ENCODE measurements at regions not wholly inside any gene's neighbourhood (a gene's known extent, or its start where the extent isn't known, plus 50 kb on each side); places are given as distances from the start of the nearest gene placed in this dataset.
A peak's percentile ranks its signal among the peaks of the same experiment; 100 is the strongest.

DNA sequence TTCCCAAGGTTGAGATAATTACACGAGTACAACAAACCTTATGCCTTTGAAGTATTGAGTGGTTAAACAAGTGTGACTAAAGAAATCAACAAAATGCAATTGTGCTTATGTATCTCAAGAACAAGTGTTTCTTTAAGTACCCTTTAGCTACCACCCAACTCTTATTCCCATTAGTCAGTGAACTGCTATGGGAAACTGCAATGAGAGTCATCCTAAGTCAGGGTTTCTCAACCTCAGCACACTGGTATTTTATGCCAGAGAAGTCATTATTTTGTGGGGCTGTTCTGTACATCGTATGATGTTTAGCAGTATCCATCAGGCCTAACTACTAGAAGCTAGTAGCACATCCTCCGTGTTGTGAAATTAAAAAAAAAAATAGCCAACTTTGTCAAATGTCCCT lies 549.1 kb upstream of the BOD1L1 start:
- DNase-seq (ENCODE audit: low spot score): no peak

GRCh38 chr4:14177987-14178386 lies 550.5 kb upstream of the BOD1L1 start:
- DNase-seq (ENCODE audit: low spot score): peak; percentile 38

DNA sequence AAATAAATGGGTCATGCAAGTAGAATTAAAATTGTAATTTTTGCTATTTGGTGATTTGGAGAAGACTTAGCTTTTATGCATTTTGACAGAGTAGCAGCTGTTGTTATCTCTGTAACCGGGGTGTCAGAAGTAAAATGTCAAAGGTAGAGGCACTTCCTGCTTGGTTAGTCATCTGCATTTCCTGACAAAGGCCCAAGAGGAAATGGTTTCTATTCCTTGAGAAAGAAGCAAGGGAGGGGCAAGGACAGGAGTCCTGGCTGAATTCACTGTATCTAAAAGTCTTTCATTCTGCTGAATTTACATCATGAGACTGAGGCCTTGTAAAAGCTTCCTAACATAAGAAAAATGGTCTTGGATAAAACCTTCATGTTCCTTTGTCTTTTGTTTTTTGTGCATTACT lies 550.9 kb upstream of the BOD1L1 start:
- peak; percentile 83 for DNase-seq (ENCODE audit: low spot score)

GRCh38 chr4:14180166-14180565 lies 552.6 kb upstream of the BOD1L1 start:
- DNase-seq (ENCODE audit: low spot score): no peak

- DNase-seq (ENCODE audit: low spot score): peak; percentile 47
These were observed 553.6 kb upstream of the BOD1L1 start for GRCh38 chr4:14180983-14181601.

- no peak for DNase-seq (ENCODE audit: low spot score)
These were observed 554.6 kb upstream of the BOD1L1 start for GRCh38 chr4:14182148-14182547.

DNA sequence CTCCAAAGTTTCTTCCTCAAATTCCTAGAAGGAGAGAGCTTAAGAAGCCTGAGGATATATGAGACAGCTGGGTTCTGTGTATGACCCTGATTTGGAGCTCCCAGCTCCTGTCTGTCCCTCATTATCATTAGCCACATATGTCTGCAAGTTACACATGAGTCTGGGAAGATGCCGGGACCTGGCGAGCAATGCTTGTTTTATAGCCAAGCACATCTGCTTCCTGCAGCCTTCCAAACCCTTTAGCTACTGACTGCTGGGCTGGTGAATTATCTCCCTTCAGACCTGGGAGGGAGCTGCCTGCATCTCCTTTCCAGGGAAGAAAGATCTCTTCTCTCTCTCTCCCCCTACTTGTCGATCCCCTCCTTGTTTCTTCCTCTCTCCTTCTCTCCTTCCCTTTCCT lies 556.7 kb upstream of the BOD1L1 start:
- DNase-seq (ENCODE audit: low spot score): no peak

DNA sequence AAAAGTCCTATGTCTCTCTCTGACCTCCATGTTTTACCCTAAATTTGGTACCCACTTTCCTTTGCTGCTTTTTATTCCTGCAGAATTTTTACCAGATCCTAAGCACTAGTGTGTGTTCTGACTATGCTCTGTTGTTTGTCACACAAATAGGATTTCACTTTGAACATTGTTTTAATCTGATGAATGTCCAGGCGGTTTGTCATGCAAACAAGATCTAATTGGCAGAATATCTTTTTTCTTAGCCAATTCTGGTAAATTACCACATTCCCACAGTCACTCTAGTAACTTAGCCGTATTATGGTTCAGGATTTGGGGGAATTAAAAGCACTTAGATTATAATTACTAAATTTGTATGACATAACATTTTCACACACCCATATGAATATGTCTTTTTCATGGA lies 557.2 kb upstream of the BOD1L1 start:
- DNase-seq (ENCODE audit: low spot score): no peak

DNA sequence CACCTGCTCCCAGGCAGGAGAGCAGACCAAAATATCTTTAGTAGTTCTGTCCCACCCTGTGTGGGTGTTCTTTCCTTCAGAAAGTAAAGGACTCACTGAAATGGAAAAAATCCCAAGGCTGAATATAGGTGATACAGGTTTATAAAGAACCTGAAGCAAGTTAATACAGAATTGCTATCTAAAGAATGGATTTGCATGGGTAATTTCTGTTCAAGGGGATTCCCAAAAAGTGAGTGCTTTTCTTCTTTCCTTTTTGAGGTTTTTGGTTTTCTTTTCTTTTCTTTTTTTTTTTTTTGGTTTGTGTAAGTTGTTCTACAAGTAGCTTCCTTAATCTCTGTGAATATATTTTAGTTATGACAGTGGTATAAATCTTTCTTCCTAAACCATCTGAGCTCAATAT lies 560.7 kb upstream of the BOD1L1 start:
- no peak for DNase-seq (ENCODE audit: low spot score)

- DNase-seq (ENCODE audit: low spot score): no peak
These were observed 566.1 kb upstream of the BOD1L1 start for GRCh38 chr4:14193601-14194000.

DNA sequence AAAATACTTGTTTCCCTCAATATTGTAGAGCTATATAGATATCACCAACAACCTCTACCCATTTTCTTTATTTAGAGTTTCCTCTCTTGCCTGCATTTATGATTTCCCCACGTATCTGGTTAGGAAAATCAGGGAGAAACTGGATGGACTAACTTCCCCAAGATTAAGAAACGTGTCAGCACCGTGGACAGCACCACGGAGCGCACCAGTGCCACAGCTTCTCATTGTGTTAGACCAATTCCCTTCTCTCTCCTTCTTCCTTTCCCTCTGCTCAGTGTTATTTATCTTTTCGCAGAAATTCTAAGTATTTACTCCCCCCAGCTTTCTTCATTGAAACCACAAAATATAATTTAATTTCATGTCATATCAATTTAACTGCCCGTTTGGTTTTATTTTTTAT lies 568.6 kb upstream of the BOD1L1 start:
- peak; percentile 60 for DNase-seq (ENCODE audit: low spot score)

DNA sequence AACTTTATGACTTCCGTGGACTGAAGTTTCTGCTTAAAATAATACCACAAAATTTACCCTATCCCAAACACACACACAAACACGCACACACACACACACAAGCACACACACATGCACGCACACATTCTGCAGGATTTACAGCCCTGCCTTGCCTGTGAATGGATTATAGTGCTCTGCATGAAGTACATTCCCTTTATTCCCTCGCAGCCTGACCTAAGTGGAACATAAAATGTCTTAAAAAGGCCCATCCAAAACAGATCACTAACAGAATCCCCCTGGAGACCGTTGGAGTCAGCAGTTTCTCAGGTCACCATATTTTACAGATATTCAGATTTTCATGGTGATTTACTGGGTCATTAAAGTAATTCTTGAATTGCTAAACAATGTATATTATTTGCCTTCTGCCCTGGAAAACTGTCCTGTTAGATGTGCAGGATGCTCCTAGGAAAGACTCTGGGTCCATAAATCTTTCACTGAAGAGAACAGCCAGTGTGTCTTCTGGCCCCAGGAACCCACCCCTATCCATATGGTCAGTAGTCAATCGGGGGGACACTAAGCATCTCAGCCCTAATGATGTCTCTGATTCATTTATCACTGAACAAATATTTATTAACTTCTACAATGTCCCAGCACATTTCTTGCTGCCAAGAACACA lies 587.7 kb upstream of the BOD1L1 start:
- no peak for DNase-seq (ENCODE audit: low spot score)

DNA sequence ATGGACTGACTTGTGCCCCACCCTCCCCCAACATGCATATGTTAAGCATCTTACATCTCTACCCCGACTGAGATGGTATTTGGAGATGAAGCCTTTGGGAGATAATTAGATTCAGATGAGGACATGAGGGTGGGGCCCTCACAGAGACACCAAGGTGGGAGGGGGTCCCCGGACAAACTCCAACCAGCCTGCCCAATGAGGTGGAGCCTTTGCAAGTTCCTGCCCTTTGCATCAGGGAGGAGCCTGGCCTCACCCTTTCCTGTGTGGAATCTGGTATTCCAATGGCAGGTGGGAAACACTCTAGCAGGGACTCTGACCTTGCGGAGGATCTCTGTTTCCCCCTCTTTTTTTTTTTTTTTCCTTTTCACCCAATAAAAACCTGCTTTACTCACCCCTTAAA lies 589.9 kb upstream of the BOD1L1 start:
- DNase-seq (ENCODE audit: low spot score): no peak

GRCh38 chr4:14218641-14219040 lies 591.1 kb upstream of the BOD1L1 start:
- no peak for DNase-seq (ENCODE audit: low spot score)

DNA sequence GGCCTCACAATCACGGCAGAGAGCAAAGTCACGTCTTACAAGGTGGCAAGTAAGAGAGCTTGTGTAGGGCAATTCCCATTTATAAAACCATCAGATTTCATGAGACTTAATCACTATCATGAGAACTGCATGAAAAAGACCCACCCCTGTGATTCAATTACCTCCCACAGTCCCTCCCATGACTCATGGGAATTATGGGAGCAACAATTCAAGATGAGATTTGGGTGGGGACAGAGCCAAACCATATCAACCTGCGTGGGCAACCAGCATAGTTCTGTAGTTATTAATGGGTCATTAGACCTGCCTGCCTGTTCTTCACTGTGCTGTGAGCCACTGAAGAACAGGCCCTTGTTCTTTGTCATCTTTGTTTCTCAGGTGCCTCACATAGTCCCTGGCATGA lies 593.7 kb upstream of the BOD1L1 start:
- DNase-seq (ENCODE audit: low spot score): peak; percentile 54

GRCh38 chr4:14222377-14223029 lies 595.0 kb upstream of the BOD1L1 start:
- no peak for DNase-seq (ENCODE audit: low spot score)

- DNase-seq (ENCODE audit: low spot score): no peak
These were observed 595.9 kb upstream of the BOD1L1 start for GRCh38 chr4:14223461-14223860.

DNA sequence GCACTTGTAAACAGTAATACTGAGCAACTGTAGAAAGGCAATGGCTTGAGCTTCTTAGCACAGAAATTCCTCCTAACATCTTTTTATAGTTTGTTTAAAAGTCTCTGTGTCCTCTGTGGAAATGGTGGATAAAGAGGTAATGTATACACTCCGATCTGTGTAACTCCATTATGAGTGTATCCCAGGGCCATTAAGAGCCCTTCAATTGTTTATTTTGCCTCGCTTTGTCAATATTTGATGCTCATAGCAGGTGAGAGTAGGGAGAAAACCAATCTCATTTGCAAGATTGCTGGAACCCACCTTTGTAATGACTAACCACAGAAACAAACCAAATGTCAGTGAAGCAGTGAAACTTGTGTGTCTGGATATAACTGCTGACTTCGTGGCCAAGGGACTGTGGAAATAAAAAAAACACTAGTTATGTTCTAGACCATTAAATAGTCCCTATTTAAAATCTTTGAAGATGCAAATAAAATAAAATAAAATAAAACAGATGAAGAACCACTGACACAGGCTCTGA lies 598.2 kb upstream of the BOD1L1 start:
- DNase-seq (ENCODE audit: low spot score): no peak

GRCh38 chr4:14233126-14233525 lies 605.6 kb upstream of the BOD1L1 start:
- no peak for DNase-seq (ENCODE audit: low spot score)

GRCh38 chr4:14234307-14234706 lies 606.8 kb upstream of the BOD1L1 start:
- no peak for DNase-seq (ENCODE audit: low spot score)

GRCh38 chr4:14236359-14236758 lies 608.8 kb upstream of the BOD1L1 start:
- no peak for DNase-seq (ENCODE audit: low spot score)

DNA sequence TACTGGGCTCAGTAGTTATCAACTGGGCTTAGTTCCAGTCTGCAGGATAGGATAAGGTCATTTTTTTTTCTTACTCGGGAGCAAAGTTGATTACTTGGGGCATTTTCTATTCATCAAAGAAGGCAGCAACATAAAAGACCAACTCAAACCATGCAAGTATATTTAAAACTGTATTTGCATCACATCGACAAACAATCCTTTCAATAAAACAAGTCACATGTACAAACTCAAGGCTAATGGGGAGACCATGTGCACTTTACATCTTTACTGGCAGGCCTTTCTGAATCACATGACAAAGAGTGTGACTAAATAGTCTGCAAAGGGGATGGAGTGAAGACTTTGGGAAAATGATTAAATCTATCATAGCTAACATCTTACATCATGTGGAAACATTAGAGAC lies 610.4 kb upstream of the BOD1L1 start:
- DNase-seq (ENCODE audit: low spot score): no peak

- no peak for DNase-seq (ENCODE audit: low spot score)
These were observed 614.0 kb upstream of the BOD1L1 start for GRCh38 chr4:14241574-14241973.
